GM23338 (cell line): ENCODE measurements at regions not wholly inside any gene's neighbourhood (a gene's known extent, or its start where the extent isn't known, plus 50 kb on each side); places are given as distances from the start of the nearest gene placed in this dataset.

Experiments
- EZH2 ChIP-seq: fragments of 200-600 bp; sonication (generic); IDR thresholded peaks from one replicate; pipeline ENCODE4 v1.8.0; 2017; ENCODE audit warnings: antibody characterized with exemption, mild to moderate bottlenecking, low read depth; ENCODE audit not compliant: unreplicated experiment
- TF ChIP-seq, protein P1 (sequence below), 2 experiments: fragments of 200-600 bp in 1 of 2; sonication (generic) in 1 of 2; conservative IDR thresholded peaks; 2 replicates each; pipeline versions ENCODE4 v1.5.1 to v1.6.1; 2016 to 2017; ENCODE audit warnings: antibody characterized with exemption in 2 of 2, low read depth in 2 of 2, mild to moderate bottlenecking in 2 of 2, moderate library complexity in 1 of 2

DNA sequence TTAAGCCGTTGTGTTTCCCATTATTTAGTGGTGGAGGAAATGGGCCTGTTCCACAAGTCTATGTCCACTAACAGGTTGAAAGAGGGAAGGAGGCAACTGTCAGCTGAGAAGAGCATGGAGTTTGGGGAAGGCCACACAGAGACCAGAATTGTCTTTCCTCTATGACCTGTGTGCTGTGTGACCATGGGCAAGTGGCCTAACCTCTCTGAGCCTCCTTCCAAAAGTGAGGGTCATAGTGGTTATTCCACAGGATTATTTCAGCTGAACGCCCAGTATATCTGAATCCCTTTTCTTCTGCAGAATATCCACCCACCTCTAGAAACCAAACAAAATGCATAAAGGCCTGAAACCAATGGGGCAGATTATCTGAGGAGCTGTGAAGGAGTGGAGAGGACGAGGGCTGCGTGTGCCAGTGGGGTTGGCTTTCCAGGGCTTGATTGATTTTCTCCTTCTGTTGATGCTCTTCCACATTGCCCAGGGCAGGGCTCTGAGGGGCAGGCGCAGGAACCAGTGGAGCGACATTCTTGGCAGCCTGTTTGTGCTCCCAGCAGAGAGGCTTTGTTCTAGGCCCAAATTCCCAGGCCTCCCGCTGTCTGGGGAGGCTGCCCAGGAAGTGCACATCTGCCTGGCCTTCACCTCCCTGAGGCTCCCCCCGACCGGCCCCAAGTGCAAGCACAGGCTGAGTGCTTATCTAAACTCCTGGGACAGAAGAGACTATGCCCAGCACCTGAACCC lies 452.7 kb downstream of the BCL11B start:
- TF ChIP-seq, protein P1, sequence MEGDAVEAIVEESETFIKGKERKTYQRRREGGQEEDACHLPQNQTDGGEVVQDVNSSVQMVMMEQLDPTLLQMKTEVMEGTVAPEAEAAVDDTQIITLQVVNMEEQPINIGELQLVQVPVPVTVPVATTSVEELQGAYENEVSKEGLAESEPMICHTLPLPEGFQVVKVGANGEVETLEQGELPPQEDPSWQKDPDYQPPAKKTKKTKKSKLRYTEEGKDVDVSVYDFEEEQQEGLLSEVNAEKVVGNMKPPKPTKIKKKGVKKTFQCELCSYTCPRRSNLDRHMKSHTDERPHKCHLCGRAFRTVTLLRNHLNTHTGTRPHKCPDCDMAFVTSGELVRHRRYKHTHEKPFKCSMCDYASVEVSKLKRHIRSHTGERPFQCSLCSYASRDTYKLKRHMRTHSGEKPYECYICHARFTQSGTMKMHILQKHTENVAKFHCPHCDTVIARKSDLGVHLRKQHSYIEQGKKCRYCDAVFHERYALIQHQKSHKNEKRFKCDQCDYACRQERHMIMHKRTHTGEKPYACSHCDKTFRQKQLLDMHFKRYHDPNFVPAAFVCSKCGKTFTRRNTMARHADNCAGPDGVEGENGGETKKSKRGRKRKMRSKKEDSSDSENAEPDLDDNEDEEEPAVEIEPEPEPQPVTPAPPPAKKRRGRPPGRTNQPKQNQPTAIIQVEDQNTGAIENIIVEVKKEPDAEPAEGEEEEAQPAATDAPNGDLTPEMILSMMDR (conservative IDR thresholded peaks at IDR 0.05; ENCODE audit: low read depth in 2 of 2), result no peak
- TF ChIP-seq EZH2, result no peak
